NCI-H2171 treated with DMSO at 0.1 percent for 48 hours (cell line): ENCODE measurements at regions not wholly inside any gene's neighbourhood (a gene's known extent, or its start where the extent isn't known, plus 50 kb on each side); places are given as distances from the start of the nearest gene placed in this dataset.

Experiments
- DNase-seq: peaks from one replicate; lab custom pipeline; 2025; lab: John Stamatoyannopoulos, UW

- no peak for DNase-seq
These were observed 201.0 kb upstream of the ZNF536 start for GRCh38 chr19:30171138-30171635.

GRCh38 chr19:30171795-30172612 lies 200.2 kb upstream of the ZNF536 start:
- DNase-seq: peak; percentile 24

- DNase-seq: no peak
These were observed 199.5 kb upstream of the ZNF536 start for GRCh38 chr19:30172613-30173242.

GRCh38 chr19:30173593-30174356 lies 198.4 kb upstream of the ZNF536 start:
- DNase-seq: no peak

GRCh38 chr19:30174357-30174645 lies 197.9 kb upstream of the ZNF536 start:
- DNase-seq: peak; percentile 28

GRCh38 chr19:30174791-30175190 lies 197.4 kb upstream of the ZNF536 start:
- no peak for DNase-seq

- DNase-seq: no peak
These were observed 196.2 kb upstream of the ZNF536 start for GRCh38 chr19:30175987-30176386.

GRCh38 chr19:30178721-30179402 lies 193.3 kb upstream of the ZNF536 start:
- DNase-seq: no peak

- no peak for DNase-seq
These were observed 191.5 kb upstream of the ZNF536 start for GRCh38 chr19:30180691-30181090.

GRCh38 chr19:30183807-30184490 lies 188.2 kb upstream of the ZNF536 start:
- DNase-seq: no peak

GRCh38 chr19:30202060-30202600 lies 170.1 kb upstream of the ZNF536 start:
- DNase-seq: no peak

GRCh38 chr19:30204721-30205120 lies 167.5 kb upstream of the ZNF536 start:
- no peak for DNase-seq

- DNase-seq: no peak
These were observed 166.0 kb upstream of the ZNF536 start for GRCh38 chr19:30206187-30206586.

GRCh38 chr19:30207357-30207756 lies 164.8 kb upstream of the ZNF536 start:
- DNase-seq: no peak

GRCh38 chr19:30208436-30209060 lies 163.6 kb upstream of the ZNF536 start:
- no peak for DNase-seq

GRCh38 chr19:30209617-30210600 lies 162.3 kb upstream of the ZNF536 start:
- DNase-seq: no peak

GRCh38 chr19:30212574-30212973 lies 159.6 kb upstream of the ZNF536 start:
- no peak for DNase-seq

GRCh38 chr19:30214651-30215051 lies 157.5 kb upstream of the ZNF536 start:
- DNase-seq: no peak

- DNase-seq: no peak
These were observed 156.9 kb upstream of the ZNF536 start for GRCh38 chr19:30215248-30215647.

GRCh38 chr19:30216453-30216852 lies 155.7 kb upstream of the ZNF536 start:
- DNase-seq: no peak
